ENCODE measurements at regions not wholly inside any gene's neighbourhood (a gene's known extent, or its start where the extent isn't known, plus 50 kb on each side); places are given as distances from the start of the nearest gene placed in this dataset.
"Not testable (repeated sequence)": the region's sequence is repeated elsewhere in the genome, so short reads cannot be mapped to it uniquely, and the experiment has no call there.

DNA sequence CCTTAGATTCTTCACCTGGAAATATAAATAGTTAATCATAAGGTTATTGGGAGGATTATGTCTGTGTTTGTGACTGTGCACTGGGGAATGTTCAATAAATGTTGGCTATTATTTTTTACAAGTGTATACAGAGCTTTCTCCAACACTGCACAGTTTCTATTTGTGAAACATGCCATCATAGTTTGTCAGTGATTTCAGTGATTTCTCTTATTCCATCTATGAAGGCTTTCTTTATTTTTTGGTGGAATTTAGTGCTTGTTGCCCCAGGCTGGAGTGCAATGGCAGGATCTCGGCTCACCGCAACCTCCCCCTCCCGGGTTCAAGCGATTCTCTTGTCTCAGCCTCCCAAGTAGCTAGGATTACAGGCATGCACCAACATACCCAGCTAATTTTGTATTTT is 545.0 kb upstream of the GRM7 start:
- Histone ChIP-seq H3K27ac (no peak overlapping the region), H3K36me3 (no peaks in the 10 kb centered on the region), H3K4me1 (no peaks in the 10 kb centered on the region), H3K9me3 (peaks cover 7% of the 10 kb centered on the region), H3K27me3 (no peaks in the 10 kb centered on the region), H3K4me3 (no peak overlapping the region)
- no peak for DNase-seq (ENCODE audit: low spot score in 2 of 2)
- no peak for TF ChIP-seq POLR2A (IDR thresholded peaks at IDR 0.05)
- TF ChIP-seq CTCF (IDR thresholded peaks at IDR 0.05) = no peak
- TF ChIP-seq EP300 (IDR thresholded peaks at IDR 0.05) = no peak
- TF ChIP-seq POLR2AphosphoS5 (IDR thresholded peaks at IDR 0.05) = no peak
- WGBS = 83% methylated on average over 4 of the region's 4 CpGs

DNA sequence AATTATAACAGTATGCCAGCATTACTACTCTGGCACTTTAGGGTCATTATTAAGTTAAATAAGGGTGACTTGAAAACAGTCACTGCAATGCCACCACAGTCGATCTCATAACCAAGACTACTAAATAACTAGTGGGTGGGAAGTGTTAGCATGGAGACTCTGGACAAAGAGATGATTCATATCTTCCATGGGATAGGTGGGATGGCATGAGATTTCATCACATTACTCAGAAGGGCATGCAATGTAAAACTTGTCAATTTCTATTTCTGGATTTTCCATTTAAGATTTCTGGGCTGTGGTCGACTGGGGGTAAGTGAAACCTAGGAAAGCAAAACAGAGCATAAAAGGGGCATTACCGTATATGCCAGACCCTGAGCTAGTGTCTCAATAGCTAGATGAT is 538.9 kb upstream of the GRM7 start:
- no peak for DNase-seq (ENCODE audit: low spot score in 2 of 2)
- TF ChIP-seq POLR2A (IDR thresholded peaks at IDR 0.05) = no peak
- TF ChIP-seq CTCF (IDR thresholded peaks at IDR 0.05) = no peak
- no peak for TF ChIP-seq POLR2AphosphoS5 (IDR thresholded peaks at IDR 0.05)
- no peak for TF ChIP-seq EP300 (IDR thresholded peaks at IDR 0.05)
- H3K4me3 ChIP-seq = no peak overlapping the region
- H3K36me3 ChIP-seq = no peaks in the 10 kb centered on the region
- no peaks in the 10 kb centered on the region for H3K4me1 ChIP-seq
- no peak overlapping the region for H3K27ac ChIP-seq
- H3K27me3 ChIP-seq = no peaks in the 10 kb centered on the region
- H3K9me3 ChIP-seq = no peaks in the 10 kb centered on the region
- 73% methylated on average over 3 of the region's 3 CpGs for WGBS

DNA sequence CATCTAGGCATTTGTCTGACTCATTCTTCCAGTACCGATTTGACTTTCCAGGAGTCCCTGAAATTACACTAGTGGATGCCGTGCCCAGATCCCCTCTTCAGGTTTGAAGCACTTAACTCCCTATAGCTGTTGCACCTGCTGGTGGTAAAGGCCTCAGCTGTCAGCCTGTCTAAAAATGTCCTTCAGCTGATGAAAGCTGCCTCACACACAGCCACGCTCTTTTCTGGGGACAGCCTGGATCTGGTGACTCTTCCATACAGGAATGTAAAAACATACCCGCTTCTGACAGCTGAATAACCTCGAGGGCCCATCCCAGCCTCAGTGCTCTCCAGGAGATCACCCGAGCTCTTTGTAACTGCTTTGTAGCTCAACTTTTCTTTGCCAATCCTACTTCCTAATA is 534.1 kb upstream of the GRM7 start:
- H3K27ac ChIP-seq = no peak overlapping the region
- H3K4me1 ChIP-seq = no peaks in the 10 kb centered on the region
- H3K9me3 ChIP-seq = peaks cover 2% of the 10 kb centered on the region
- no peaks in the 10 kb centered on the region for H3K36me3 ChIP-seq
- no peak overlapping the region for H3K4me3 ChIP-seq
- 54% methylated on average over 6 of the region's 6 CpGs for WGBS
- no peaks in the 10 kb centered on the region for H3K27me3 ChIP-seq
- TF ChIP-seq POLR2A (IDR thresholded peaks at IDR 0.05) = no peak
- no peak for TF ChIP-seq POLR2AphosphoS5 (IDR thresholded peaks at IDR 0.05)
- TF ChIP-seq CTCF (IDR thresholded peaks at IDR 0.05) = no peak
- TF ChIP-seq EP300 (IDR thresholded peaks at IDR 0.05) = no peak
- no peak for DNase-seq (ENCODE audit: low spot score in 2 of 2)

- H3K27ac ChIP-seq; H3K4me3 ChIP-seq; H3K4me1 ChIP-seq; DNase-seq (ENCODE audit: low spot score in 2 of 2); H3K27me3 ChIP-seq; H3K9me3 ChIP-seq; H3K36me3 ChIP-seq: not testable (repeated sequence)
- WGBS = 96% methylated on average over 23 of the region's 24 CpGs
Measured at GRCh38 chr3:6340980-6341325, 520.0 kb upstream of the GRM7 start.

DNA sequence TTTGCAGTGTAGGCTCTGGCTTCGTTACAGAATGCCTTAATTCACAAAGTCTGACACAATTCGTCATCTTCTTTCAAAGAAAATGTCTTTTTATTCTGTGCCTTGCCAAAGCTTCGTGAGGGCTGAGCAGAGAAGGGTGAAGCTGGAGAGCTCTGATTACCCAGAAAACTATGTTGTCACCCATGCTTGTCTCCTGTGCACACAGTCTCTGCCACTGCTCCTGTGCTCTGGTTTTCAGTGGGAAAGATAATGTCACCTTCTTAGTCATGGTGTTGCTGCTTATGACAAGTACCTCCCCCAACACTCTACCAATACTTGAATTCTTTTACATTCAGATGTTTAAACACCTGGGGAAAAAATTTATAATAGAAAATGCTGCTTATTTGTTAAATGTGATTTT is 509.2 kb upstream of the GRM7 start:
- WGBS = 19% methylated on average over 3 of the region's 3 CpGs
- DNase-seq (ENCODE audit: low spot score in 2 of 2) = no peak

More for the DNA sequence above, 509.2 kb upstream of the GRM7 start:
- Histone ChIP-seq H3K9me3 (no peaks in the 10 kb centered on the region), H3K36me3 (no peaks in the 10 kb centered on the region), H3K4me3 (no peak overlapping the region), H3K27me3 (no peaks in the 10 kb centered on the region), H3K4me1 (no peaks in the 10 kb centered on the region), H3K27ac (no peak overlapping the region)
- TF ChIP-seq CTCF (IDR thresholded peaks at IDR 0.05) (no peak), POLR2A (IDR thresholded peaks at IDR 0.05) (no peak), EP300 (IDR thresholded peaks at IDR 0.05) (no peak), POLR2AphosphoS5 (IDR thresholded peaks at IDR 0.05) (no peak)
